Tibial artery (tissue), 4 donors: ENCODE measurements at regions not wholly inside any gene's neighbourhood (a gene's known extent, or its start where the extent isn't known, plus 50 kb on each side); places are given as distances from the start of the nearest gene placed in this dataset.

Source experiments
- DNase-seq, 2 donors: peaks; one replicate each; pipeline ENCODE4 v3.0.0-alpha.2; 2019
- H3K27ac ChIP-seq, 2 donors: fragments of 200-600 bp; sonication (generic) in 1 of 2; 1 replicate in 1 of 2; 2 replicates in 1 of 2; pipeline ENCODE4 v1.5.1; 2018 to 2019; ENCODE audit warnings: mild to moderate bottlenecking in 1 of 2
- H3K27me3 ChIP-seq, 2 donors: fragments of 200-600 bp; sonication (generic) in 1 of 2; one replicate each; pipeline versions ENCODE4 v1.5.1 to v1.6.0; 2016 to 2019
- H3K36me3 ChIP-seq, 3 donors: fragments of 200-600 bp; sonication (generic) in 2 of 3; one replicate each; pipeline ENCODE4 v1.5.1; 2016 to 2019; ENCODE audit warnings: mild to moderate bottlenecking in 2 of 3
- H3K4me1 ChIP-seq, 4 donors: fragments of 200-600 bp; sonication (generic) in 2 of 4; 1 replicate in 3 of 4; 2 replicates in 1 of 4; pipeline ENCODE4 v1.5.1; 2016 to 2019
- H3K4me3 ChIP-seq, 2 donors: fragments of 200-600 bp; sonication (generic) in 1 of 2; 1 replicate in 1 of 2; 2 replicates in 1 of 2; pipeline ENCODE4 v1.5.1; 2018 to 2019; ENCODE audit warnings: mild to moderate bottlenecking in 2 of 2
- H3K9me3 ChIP-seq, 3 donors: fragments of 200-600 bp; sonication (generic) in 1 of 3; one replicate each; pipeline ENCODE4 v1.5.1; 2016 to 2019
- CTCF ChIP-seq, 2 experiments: fragments of 200-600 bp in 1 of 2; fragments of 450-650 bp in 1 of 2; IDR thresholded peaks; one replicate each; pipeline ENCODE4 v1.5.1; 2017 to 2019; ENCODE audit warnings: antibody characterized with exemption in 2 of 2, mild to moderate bottlenecking in 1 of 2, moderate library complexity in 1 of 2
- intact Hi-C: fragments of 100-400 bp; cut with DNase I; formaldehyde crosslinking; loops from one replicate; pipeline ENCODE4 v1.15.0; 2023; ENCODE audit warnings: low total_unique reads

GRCh38 chr10:43939939-43940820 is 291.5 kb upstream of the ZNF32 start:
- no peak for TF ChIP-seq CTCF (IDR thresholded peaks at IDR 0.05)
- DNase-seq, result no peak
- no peaks in the 10 kb centered on the region for H3K36me3 ChIP-seq
- intact Hi-C loops, result no loop called here
- no peaks in the 10 kb centered on the region for H3K4me1 ChIP-seq
- H3K27ac ChIP-seq, result no peak overlapping the region
- H3K4me3 ChIP-seq, result no peak overlapping the region
- H3K9me3 ChIP-seq, result no peaks in the 10 kb centered on the region
- H3K27me3 ChIP-seq, result no peaks in the 10 kb centered on the region

GRCh38 chr10:43939389-43939938 is 290.8 kb upstream of the ZNF32 start:
- DNase-seq, result no peak

DNA sequence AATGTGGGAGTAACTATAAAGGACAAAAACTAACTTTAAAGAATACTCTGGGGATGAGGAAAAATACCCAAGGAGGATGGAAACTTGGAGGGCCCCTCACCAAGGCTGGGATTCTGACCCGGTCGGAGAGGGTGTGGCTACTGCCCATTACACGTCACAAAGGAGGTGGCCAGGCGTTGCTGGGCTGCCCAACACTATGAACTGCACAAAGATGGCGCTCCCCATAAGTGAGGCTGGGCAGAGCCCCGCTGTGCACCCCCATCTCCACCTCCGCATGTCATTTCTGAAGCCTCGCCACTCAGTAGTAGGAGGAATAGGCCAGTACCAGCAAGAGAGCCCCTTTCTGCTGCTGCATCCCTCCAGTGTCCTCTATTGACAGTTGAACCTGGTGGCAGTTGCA is 290.1 kb upstream of the ZNF32 start:
- no peaks in the 10 kb centered on the region for H3K27me3 ChIP-seq
- no peak for DNase-seq
- no peaks in the 10 kb centered on the region for H3K9me3 ChIP-seq
- no peak overlapping the region for H3K27ac ChIP-seq
- no peak for TF ChIP-seq CTCF (IDR thresholded peaks at IDR 0.05)
- no peak overlapping the region for H3K4me3 ChIP-seq
- no peaks in the 10 kb centered on the region for H3K4me1 ChIP-seq
- no peaks in the 10 kb centered on the region for H3K36me3 ChIP-seq
- intact Hi-C loops, result no loop called here

More at GRCh38 chr10:43939389-43939938, 290.8 kb upstream of the ZNF32 start:
- Histone ChIP-seq H3K27ac (no peak overlapping the region), H3K4me1 (no peaks in the 10 kb centered on the region), H3K36me3 (no peaks in the 10 kb centered on the region), H3K27me3 (no peaks in the 10 kb centered on the region), H3K9me3 (no peaks in the 10 kb centered on the region), H3K4me3 (no peak overlapping the region)
- no peak for TF ChIP-seq CTCF (IDR thresholded peaks at IDR 0.05)
- intact Hi-C loops, result no loop called here

- Histone ChIP-seq H3K27ac (no peak overlapping the region), H3K27me3 (no peaks in the 10 kb centered on the region), H3K9me3 (no peaks in the 10 kb centered on the region), H3K36me3 (no peaks in the 10 kb centered on the region), H3K4me3 (no peak overlapping the region), H3K4me1 (no peaks in the 10 kb centered on the region)
- no peak for TF ChIP-seq CTCF (IDR thresholded peaks at IDR 0.05)
- intact Hi-C loops, result no loop called here
- no peak for DNase-seq
Measured at GRCh38 chr10:43931308-43931930, 282.7 kb upstream of the ZNF32 start.

DNA sequence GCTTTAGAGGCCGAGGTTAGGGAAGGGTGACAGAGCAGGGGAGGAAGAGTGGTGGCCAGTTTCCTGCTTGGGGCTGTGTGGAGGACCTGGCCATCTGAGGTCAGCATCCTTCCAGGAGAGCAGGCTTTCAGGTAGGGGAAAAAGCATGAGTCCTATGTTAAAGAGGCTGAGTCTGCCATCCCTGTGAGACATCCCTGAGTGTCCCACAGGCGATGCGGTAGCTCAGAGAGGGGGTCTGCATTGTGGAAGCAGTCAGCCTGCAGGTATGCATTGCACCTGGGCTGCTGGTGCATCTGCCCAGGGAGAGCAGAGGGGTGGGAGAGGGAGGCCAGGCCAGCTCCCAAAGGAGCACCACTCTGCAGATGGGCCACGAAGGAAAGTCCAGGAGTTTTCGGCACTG is 282.1 kb upstream of the ZNF32 start:
- H3K4me1 ChIP-seq, result no peaks in the 10 kb centered on the region
- intact Hi-C loops, result no loop called here
- H3K27me3 ChIP-seq, result no peaks in the 10 kb centered on the region
- no peaks in the 10 kb centered on the region for H3K36me3 ChIP-seq
- H3K4me3 ChIP-seq, result no peak overlapping the region
- H3K9me3 ChIP-seq, result no peaks in the 10 kb centered on the region
- H3K27ac ChIP-seq, result no peak overlapping the region
- TF ChIP-seq CTCF (IDR thresholded peaks at IDR 0.05), result no peak
- no peak for DNase-seq
